HEK293T (cell line): ENCODE measurements at regions not wholly inside any gene's neighbourhood (a gene's known extent, or its start where the extent isn't known, plus 50 kb on each side); places are given as distances from the start of the nearest gene placed in this dataset.

Source experiments
- ELF4 ChIP-seq: fragments of 450-650 bp; IDR thresholded peaks from 2 replicates; pipeline ENCODE4 v1.6.1; 2017; ENCODE audit warnings: antibody characterized with exemption
- SP1 ChIP-seq: fragments of 450-650 bp; IDR thresholded peaks from 2 replicates; pipeline ENCODE4 v1.6.1; 2017
- SUZ12 ChIP-seq: fragments of 450-650 bp; IDR thresholded peaks from 2 replicates; pipeline ENCODE4 v1.6.1; 2016; ENCODE audit warnings: mild to moderate bottlenecking

GRCh38 chr4:71261633-71262121 lies 77.1 kb upstream of the SLC4A4 start:
- TF ChIP-seq SUZ12, result no peak
- no peak for TF ChIP-seq SP1
- no peak for TF ChIP-seq ELF4
